Activated T-helper 2 cell treated with anti-CD3 and anti-CD28 coated beads, Interferon-gamma antibody, Interleukin-2, Interleukin-4, amounts not matched to agents 10 μg/mL and 5 μg/mL and 100 μg/mL, durations not matched to agents 14 hours and 24 hours and 36 hours (primary cell): ENCODE measurements at regions not wholly inside any gene's neighbourhood (a gene's known extent, or its start where the extent isn't known, plus 50 kb on each side); places are given as distances from the start of the nearest gene placed in this dataset.

Experiments
- DNase-seq: peaks from one replicate; pipeline ENCODE4 v3.0.0; 2021; ENCODE audit warnings: low spot score
- H3K27ac Mint-ChIP-seq: one replicate; pipeline ENCODE4 v1.8.0; 2021; ENCODE audit warnings: mixed read lengths
- H3K27me3 Mint-ChIP-seq: one replicate; pipeline ENCODE4 v1.8.0; 2021; ENCODE audit warnings: low read depth, mixed read lengths
- H3K36me3 Mint-ChIP-seq: one replicate; pipeline ENCODE4 v1.8.0; 2021; ENCODE audit warnings: low read depth, mixed read lengths
- H3K4me1 Mint-ChIP-seq: one replicate; pipeline ENCODE4 v1.8.0; 2021; ENCODE audit warnings: low read depth, mixed read lengths
- H3K4me3 Mint-ChIP-seq: one replicate; pipeline ENCODE4 v1.8.0; 2021; ENCODE audit warnings: low read depth, mild to moderate bottlenecking, moderate library complexity, mixed read lengths
- H3K9me3 Mint-ChIP-seq: one replicate; pipeline ENCODE4 v1.8.0; 2021; ENCODE audit warnings: mixed read lengths
- intact Hi-C: fragments of 100-400 bp; cut with micrococcal nuclease; formaldehyde crosslinking; loops from one replicate; pipeline ENCODE4 v1.15.1; 2023

DNA sequence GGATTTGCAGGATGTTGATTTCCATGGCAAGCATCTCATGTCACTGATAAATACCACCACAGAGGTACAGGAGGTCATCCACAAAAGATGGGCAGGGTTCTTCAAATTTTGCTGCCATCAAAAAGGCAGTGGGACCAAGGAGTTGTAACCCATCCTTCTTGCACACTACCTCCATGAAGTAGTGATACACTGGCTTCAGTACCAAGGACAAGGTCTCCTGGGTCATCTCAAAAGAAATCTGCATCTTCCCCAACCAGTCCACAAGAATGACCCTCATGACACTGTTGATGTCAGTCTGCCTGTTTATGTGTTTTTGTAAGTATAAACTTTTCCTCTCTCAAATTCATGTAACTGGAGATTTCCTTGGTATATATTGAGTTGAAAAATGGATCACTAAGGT, 298.2 kb downstream of the CDH9 start:
- Mint-ChIP-seq H3K27me3 (no peaks in the 10 kb centered on the region), H3K36me3 (no peaks in the 10 kb centered on the region), H3K9me3 (peaks cover 30% of the 10 kb centered on the region), H3K4me1 (no peaks in the 10 kb centered on the region), H3K4me3 (no peak overlapping the region), H3K27ac (no peak overlapping the region)
- no peak for DNase-seq
- intact Hi-C loops = no loop called here

DNA sequence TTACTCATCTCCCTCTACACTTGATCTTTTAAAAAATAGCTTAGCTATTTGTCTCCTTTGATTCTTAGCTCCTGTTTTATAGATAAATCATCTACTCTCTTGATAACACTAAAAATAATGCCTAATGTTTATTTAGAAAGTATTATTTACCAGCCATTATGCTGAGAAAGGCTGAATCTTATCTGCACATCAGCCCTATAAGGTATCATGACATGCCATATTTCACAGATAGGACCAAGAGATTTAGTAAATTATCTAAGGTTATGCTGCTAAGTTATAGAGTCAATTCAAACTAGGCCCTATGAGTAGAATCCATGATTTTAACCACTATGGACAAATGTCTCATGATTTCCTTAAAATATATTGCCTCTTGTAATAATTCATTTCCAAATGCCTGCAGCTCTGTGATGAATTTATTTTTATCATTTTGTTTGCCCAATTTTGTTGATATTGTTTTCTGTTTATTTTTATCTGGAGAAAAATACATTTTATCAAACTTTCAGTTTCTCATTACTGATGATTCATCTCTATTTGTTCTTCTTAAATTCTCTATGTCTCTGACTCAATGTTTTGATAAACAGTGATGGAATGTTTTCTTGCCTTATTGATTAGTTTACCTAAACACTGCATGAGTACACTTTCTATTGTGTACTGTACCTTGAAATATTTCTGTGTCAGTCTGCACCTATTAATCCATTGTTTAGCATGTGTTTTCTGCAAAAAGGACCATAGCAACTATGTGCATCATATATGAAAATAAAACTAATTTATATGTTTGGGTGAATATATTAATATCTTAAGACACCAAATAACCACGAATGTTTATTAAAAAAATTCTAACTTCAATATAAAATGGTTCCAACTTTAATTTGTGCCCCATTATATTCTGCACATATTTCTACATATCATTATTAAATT, 300.8 kb downstream of the CDH9 start:
- no peak overlapping the region for H3K27ac Mint-ChIP-seq
- DNase-seq = no peak
- no peaks in the 10 kb centered on the region for H3K4me1 Mint-ChIP-seq
- intact Hi-C loops = no loop called here
- H3K4me3 Mint-ChIP-seq = no peak overlapping the region
- no peaks in the 10 kb centered on the region for H3K36me3 Mint-ChIP-seq
- H3K9me3 Mint-ChIP-seq = peaks cover 40% of the 10 kb centered on the region
- no peaks in the 10 kb centered on the region for H3K27me3 Mint-ChIP-seq

DNA sequence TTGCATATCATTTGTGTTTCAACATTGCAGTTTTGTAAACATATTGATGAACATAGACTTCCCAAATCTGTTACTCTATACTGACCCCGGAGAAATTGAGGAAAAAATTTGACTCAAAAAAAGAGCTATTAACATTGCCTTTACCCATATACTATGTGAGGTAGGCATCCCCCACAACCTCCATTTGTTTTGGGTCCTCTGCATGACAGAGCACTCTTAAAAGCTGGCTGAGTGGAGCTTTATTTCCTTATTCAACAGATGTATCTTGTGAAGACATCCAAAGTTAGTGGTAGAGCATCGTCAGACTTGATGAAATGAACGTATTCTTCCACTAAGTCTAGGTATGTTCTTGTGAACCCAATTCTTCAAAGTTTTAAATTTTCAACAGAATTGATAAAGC, 310.5 kb downstream of the CDH9 start:
- peaks cover 52% of the 10 kb centered on the region for H3K9me3 Mint-ChIP-seq
- no peaks in the 10 kb centered on the region for H3K36me3 Mint-ChIP-seq

DNA sequence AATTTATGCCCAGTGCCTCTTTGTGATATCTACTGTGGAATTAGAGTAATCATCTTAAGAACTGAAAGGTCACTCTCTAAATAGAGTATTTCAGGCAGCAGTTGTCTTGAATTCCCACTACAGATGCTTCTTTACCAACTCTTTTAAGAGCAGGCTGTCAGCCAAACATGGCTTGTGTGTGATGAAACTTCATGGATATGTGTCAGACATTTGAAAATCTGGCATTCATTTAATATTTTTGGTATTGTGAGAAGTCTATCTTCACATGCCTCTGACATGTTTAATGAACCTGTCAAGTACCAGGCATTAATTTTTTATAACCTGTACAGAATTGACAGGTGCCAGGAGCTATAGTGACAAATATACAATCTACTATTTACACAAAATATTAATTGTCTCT, 318.6 kb downstream of the CDH9 start:
- H3K4me1 Mint-ChIP-seq = no peaks in the 10 kb centered on the region
- no peak overlapping the region for H3K27ac Mint-ChIP-seq
- H3K36me3 Mint-ChIP-seq = no peaks in the 10 kb centered on the region
- no peak for DNase-seq
- no peaks in the 10 kb centered on the region for H3K27me3 Mint-ChIP-seq
- H3K4me3 Mint-ChIP-seq = no peak overlapping the region
- intact Hi-C loops = no loop called here
- H3K9me3 Mint-ChIP-seq = peaks cover 28% of the 10 kb centered on the region

More for the DNA sequence above, 310.5 kb downstream of the CDH9 start:
- intact Hi-C loops = no loop called here
- Mint-ChIP-seq H3K27me3 (no peaks in the 10 kb centered on the region), H3K27ac (no peak overlapping the region), H3K4me1 (no peaks in the 10 kb centered on the region), H3K4me3 (no peak overlapping the region)
- no peak for DNase-seq

DNA sequence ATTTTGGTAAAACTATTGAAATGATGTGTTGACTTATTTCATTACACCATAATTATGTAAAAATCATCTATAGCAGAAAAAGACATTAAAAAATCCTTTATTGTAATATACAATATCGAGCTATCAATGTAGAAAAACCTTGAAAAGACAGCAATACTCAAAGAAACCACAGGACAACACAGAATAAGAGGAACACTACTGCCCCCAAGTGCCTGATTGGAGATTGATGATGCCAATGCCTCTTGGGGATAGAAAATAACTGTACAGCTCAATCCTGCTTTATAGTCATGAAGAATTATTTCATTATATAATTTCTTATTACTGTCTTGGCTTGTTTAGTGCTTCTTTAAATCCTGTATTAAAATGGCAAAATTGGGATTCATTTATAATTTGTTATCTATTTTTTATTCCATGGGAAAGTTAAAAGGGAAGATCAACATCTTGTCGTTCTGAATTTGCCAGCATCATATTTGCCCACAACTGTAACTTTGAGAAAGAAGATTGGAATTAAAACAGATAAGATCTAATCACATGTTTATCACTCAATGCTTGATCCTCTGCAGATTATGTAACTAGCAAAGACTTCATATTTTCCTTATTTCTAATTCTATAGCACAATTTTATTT, 337.5 kb downstream of the CDH9 start:
- H3K27ac Mint-ChIP-seq = no peak overlapping the region
- no peaks in the 10 kb centered on the region for H3K36me3 Mint-ChIP-seq
- intact Hi-C loops = no loop called here
- H3K27me3 Mint-ChIP-seq = no peaks in the 10 kb centered on the region
- H3K4me1 Mint-ChIP-seq = no peaks in the 10 kb centered on the region
- peaks cover 16% of the 10 kb centered on the region for H3K9me3 Mint-ChIP-seq
- no peak for DNase-seq
- no peak overlapping the region for H3K4me3 Mint-ChIP-seq

DNA sequence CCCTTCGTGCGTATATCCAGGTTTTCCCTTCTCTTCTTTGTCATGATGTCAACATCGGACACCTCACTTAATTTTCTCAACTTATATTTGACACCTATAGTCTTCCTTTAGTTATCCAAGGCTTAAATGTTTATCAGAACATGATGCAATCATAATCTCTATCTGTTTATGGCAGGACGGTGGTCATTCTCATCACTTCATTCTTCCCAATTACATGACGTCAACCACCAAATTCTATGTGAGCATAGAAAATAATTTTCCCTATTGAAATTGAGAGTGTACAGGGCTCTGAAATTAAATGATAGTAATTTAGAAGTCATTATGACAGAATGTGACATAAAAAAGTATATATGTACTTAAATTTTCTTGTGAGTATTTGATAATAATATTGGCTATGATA, 345.4 kb downstream of the CDH9 start:
- no peaks in the 10 kb centered on the region for H3K4me1 Mint-ChIP-seq
- intact Hi-C loops = no loop called here
- peaks cover 47% of the 10 kb centered on the region for H3K9me3 Mint-ChIP-seq
- H3K27ac Mint-ChIP-seq = no peak overlapping the region
- H3K36me3 Mint-ChIP-seq = no peaks in the 10 kb centered on the region
- H3K27me3 Mint-ChIP-seq = no peaks in the 10 kb centered on the region
- H3K4me3 Mint-ChIP-seq = no peak overlapping the region
- no peak for DNase-seq

DNA sequence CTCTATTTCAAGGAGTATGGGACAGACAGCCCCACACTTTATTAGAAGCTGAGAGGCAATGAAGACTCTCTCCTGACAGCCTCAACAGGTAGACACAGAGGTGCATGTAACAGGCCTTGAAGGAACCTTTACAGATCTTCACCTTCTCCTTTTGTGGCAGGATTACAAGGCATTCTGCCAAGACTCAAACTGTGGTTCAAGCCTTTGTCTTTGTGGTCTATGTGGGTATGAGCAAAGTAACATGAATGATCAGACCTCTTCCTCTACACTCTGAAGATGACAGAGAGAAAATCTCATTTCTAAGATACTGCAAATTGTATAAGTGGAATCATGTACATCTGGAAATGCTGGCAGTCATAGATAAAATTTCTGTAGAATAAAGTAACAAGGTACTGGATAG, 346.9 kb downstream of the CDH9 start:
- H3K9me3 Mint-ChIP-seq = peaks cover 43% of the 10 kb centered on the region

DNA sequence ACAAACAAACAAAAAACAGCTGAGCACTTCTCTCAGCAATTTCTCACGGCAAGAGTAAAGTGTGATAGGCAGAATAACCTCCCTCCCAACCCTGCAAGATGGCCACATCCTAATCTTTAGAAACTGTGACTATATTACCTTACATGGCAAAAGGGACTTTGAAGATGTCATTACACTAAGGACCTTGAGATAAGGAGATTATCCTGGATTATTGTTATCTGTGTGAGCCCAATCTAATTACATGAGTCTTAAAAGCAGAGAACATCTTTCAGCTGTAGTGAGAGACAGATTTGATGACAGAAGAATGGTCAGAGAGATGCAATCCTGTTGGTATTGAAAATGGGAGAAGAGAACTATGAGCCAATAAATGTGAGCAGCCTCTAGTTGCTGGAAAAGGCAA, 347.9 kb downstream of the CDH9 start:
- no peaks in the 10 kb centered on the region for H3K27me3 Mint-ChIP-seq
- H3K36me3 Mint-ChIP-seq = no peaks in the 10 kb centered on the region
- H3K27ac Mint-ChIP-seq = no peak overlapping the region
- no peak for DNase-seq
- H3K4me1 Mint-ChIP-seq = no peaks in the 10 kb centered on the region
- H3K4me3 Mint-ChIP-seq = no peak overlapping the region
- peaks cover 42% of the 10 kb centered on the region for H3K9me3 Mint-ChIP-seq
- intact Hi-C loops = no loop called here

More for the DNA sequence above, 346.9 kb downstream of the CDH9 start:
- intact Hi-C loops = no loop called here
- DNase-seq = no peak
- H3K4me1 Mint-ChIP-seq = no peaks in the 10 kb centered on the region
- no peaks in the 10 kb centered on the region for H3K27me3 Mint-ChIP-seq
- H3K27ac Mint-ChIP-seq = no peak overlapping the region
- H3K4me3 Mint-ChIP-seq = no peak overlapping the region
- no peaks in the 10 kb centered on the region for H3K36me3 Mint-ChIP-seq

DNA sequence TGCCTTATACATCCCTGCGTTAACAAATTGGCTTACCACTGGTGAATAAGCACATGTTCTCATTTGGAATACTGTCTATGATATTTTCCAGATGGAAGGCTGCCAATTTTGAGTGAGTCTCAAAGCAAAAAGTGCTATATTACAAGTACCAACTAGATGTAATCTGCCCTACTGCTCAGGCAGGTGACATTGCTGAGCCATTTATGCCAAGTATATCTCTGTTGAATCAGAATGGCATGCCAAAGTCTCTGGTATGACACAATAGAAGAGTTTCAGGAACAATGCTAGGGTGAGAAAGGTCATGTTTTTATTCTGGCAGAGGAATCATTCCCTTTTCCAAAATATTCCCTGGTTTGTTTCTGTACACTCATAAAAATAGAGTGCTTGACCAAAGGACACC, 356.5 kb downstream of the CDH9 start:
- no peaks in the 10 kb centered on the region for H3K4me1 Mint-ChIP-seq
- no peaks in the 10 kb centered on the region for H3K36me3 Mint-ChIP-seq
- H3K27me3 Mint-ChIP-seq = no peaks in the 10 kb centered on the region
- no peak for DNase-seq
- intact Hi-C loops = no loop called here
- no peak overlapping the region for H3K27ac Mint-ChIP-seq
- H3K4me3 Mint-ChIP-seq = no peak overlapping the region
- peaks cover 56% of the 10 kb centered on the region for H3K9me3 Mint-ChIP-seq

DNA sequence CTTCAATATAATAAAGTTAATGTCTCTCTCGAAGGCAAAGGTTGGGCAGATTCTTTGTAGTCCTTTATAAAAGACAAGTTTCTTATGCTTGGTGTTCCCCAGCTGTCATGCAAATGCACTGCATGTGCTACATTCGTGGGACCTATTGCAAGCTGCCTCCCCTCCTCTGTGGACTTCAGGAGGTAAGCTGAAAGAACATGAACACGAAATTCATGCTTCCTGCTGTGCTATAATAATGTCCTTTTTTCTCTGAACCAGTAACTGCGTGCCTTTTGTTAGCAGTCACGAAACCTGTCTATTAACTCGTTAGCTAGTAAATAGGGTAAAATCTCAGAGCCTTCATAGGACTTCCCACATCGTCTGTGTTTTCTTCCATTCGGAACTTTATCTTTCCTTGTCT, 363.5 kb downstream of the CDH9 start:
- no peak for DNase-seq
- H3K27ac Mint-ChIP-seq = no peak overlapping the region
- no peaks in the 10 kb centered on the region for H3K27me3 Mint-ChIP-seq
- H3K4me3 Mint-ChIP-seq = no peak overlapping the region
- intact Hi-C loops = no loop called here
- H3K9me3 Mint-ChIP-seq = peaks cover 28% of the 10 kb centered on the region
- H3K4me1 Mint-ChIP-seq = no peaks in the 10 kb centered on the region
- no peaks in the 10 kb centered on the region for H3K36me3 Mint-ChIP-seq

DNA sequence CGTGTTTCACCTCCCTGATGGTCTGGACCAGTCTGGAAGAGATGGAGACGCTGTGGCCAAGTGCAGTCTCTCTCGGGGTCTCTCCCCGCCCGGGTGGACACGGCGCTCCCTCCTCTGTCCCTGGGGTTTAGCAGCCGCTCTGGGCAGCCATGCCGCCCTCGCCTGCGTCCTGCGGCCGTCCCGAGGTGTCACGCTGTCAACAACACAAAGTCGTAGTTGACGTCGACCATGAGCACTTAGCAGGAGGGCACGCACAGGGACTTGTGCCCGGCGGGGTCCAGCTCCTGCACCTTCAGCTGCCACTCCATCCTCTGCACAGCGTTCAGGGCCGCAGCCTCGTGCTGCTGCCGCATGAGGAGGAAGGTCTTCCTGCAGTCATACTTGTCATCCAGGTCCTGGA, 368.9 kb downstream of the CDH9 start:
- Mint-ChIP-seq H3K36me3 (no peaks in the 10 kb centered on the region), H3K27ac (no peak overlapping the region), H3K4me1 (no peaks in the 10 kb centered on the region), H3K9me3 (peaks cover 21% of the 10 kb centered on the region), H3K27me3 (no peaks in the 10 kb centered on the region), H3K4me3 (no peak overlapping the region)
- intact Hi-C loops = no loop called here
- no peak for DNase-seq

DNA sequence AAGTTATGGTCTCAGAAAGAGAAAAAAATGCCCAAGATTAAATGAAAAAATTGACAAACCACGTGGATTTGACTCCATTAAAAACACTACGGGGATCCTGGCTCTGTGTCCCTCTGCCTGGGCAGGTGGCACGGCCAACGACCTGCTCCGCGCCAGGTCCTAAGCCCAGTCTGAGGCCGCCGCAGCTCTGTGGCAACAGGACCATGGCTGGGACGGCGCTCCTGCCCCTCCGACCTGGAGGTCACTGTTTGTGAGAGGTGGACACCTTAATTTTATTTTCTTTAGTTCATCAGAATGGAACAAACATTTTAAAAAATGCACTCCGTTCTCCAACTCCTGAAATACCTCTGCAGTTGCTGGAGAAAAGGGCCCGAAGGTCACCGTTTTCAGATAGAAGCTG, 369.4 kb downstream of the CDH9 start:
- no peak overlapping the region for H3K27ac Mint-ChIP-seq
- no peak for DNase-seq
- H3K4me1 Mint-ChIP-seq = no peaks in the 10 kb centered on the region
- peaks cover 23% of the 10 kb centered on the region for H3K9me3 Mint-ChIP-seq
- no peak overlapping the region for H3K4me3 Mint-ChIP-seq
- H3K27me3 Mint-ChIP-seq = no peaks in the 10 kb centered on the region
- intact Hi-C loops = no loop called here
- H3K36me3 Mint-ChIP-seq = no peaks in the 10 kb centered on the region

DNA sequence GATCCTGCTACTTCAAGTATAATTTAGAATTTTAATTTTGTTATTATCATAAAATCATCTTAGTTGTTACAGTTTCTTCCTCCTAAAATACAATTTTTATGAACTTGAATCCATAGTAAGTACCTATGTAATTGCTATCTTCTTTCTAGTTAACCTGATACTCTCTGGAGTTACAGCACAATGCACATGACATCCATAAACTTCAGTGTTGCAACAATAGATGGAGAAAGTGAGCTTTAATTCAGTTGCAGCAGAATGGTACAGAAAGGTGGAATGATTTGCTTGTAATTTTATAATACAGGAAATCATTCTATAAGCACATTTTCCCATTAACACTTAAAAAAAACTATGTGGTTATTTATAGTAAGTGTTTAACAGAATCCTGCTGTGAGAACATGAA, 372.0 kb downstream of the CDH9 start:
- intact Hi-C loops = no loop called here
- Mint-ChIP-seq H3K4me3 (no peak overlapping the region), H3K9me3 (peaks cover 22% of the 10 kb centered on the region), H3K4me1 (no peaks in the 10 kb centered on the region), H3K36me3 (no peaks in the 10 kb centered on the region), H3K27ac (no peak overlapping the region), H3K27me3 (no peaks in the 10 kb centered on the region)
- no peak for DNase-seq
